GM04504 (cell line): ENCODE measurements at regions not wholly inside any gene's neighbourhood (a gene's known extent, or its start where the extent isn't known, plus 50 kb on each side); places are given as distances from the start of the nearest gene placed in this dataset.
A peak's percentile ranks its signal among the peaks of the same experiment; 100 is the strongest.

Experiments
- DNase-seq: peaks from one replicate; pipeline ENCODE4 v3.0.0-alpha.2; 2012; ENCODE audit warnings: low read depth

- no peak for DNase-seq
These were observed 201.7 kb upstream of the CWC22 start for GRCh38 chr2:180208841-180209240.

DNA sequence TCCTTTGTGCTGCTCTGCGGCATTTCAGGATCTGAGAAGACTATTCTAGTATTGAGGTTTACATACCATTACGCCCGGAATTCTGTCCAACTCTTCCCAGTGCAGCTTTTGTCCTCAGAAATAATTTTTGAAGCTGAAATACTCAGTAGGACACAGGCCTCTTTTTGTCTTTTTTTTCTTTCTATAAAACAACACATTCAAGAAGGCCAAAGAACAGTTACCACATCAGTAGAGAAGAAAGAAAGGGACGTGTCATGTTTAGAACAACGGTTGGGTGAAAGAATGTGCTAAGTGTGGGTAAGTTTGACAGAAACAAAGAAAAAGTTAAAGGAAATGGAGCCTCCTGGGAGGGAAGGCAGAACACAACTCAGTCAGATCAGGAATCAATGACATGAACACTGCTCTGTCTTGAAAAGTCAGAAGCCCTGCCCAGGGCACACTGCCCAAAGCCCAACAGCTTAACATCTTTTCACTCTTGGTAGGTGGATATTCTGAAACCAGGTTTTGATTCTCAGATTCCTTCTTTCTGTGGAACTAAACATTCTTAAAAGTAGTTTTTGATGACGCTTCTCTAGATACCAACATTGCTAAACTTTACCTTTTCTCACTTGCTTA lies 198.6 kb upstream of the CWC22 start:
- DNase-seq = no peak

GRCh38 chr2:180203972-180204371 lies 196.9 kb upstream of the CWC22 start:
- peak; percentile 44 for DNase-seq

- peak; percentile 60 for DNase-seq
These were observed 195.4 kb upstream of the CWC22 start for GRCh38 chr2:180202467-180202951.

DNA sequence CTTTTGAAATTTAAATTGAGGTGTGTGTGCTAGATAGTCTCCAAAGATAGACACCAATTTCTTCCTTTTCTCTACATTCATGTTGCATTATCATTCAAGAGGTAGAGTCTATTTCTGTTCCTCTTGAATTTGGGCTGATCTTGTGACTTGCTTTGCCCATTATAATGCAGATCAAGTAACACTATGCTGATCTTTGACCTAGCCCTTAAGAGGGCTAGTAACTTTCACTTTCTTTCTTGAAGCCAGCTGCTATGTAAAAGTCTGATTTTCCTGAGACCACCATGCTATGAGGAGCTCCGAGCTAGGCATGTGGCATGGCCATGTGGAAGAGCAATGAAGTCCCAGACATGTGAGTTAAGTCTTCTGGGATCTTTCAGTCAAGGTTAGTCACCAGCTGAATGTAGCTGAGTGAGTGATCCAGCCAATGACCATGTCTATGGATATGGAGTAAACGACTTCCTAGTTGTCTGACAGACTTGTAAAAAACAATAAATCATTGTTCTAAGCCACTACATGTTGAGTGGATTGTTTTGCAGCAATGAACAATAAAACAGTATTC lies 189.4 kb upstream of the CWC22 start:
- no peak for DNase-seq

GRCh38 chr2:180195847-180196246 lies 188.8 kb upstream of the CWC22 start:
- DNase-seq = no peak

- no peak for DNase-seq
These were observed 184.5 kb upstream of the CWC22 start for GRCh38 chr2:180191432-180192124.

DNA sequence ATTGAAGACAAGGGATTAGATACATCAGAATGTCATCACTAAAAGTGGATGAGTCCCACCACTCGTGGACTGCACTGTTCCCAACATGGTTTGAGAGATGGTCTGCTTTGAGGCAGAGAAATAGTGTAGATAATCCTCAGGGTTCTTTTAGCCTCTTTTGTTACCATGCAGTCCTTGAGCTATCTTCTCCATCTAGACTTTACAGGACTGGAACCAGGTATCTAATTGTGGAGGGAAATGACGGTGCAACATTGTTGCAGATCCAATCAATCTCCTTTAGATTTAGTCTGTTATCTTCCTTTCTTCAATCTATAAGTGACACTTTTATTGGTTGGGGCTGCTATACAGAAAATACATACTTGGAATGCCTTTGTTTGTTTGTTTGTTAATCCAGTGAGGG lies 183.8 kb upstream of the CWC22 start:
- DNase-seq = no peak

DNA sequence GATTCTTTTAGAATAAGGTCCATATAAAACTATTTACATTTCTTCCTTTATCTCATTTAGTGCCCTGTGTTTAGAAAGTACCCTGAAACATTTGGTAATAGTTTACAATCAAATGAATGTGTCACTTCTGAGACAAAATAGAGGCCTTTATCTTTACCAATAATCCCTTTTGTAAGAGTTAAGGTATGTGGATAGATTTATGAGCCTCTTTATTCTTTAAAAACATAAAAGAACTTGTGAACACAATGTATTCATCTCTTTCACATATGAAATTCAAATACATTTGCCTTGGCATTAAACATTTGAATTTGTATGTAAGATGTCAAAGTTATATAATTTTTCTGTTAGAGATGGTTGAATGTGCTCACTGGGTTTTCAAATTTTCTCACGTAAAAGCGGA lies 180.5 kb upstream of the CWC22 start:
- no peak for DNase-seq

DNA sequence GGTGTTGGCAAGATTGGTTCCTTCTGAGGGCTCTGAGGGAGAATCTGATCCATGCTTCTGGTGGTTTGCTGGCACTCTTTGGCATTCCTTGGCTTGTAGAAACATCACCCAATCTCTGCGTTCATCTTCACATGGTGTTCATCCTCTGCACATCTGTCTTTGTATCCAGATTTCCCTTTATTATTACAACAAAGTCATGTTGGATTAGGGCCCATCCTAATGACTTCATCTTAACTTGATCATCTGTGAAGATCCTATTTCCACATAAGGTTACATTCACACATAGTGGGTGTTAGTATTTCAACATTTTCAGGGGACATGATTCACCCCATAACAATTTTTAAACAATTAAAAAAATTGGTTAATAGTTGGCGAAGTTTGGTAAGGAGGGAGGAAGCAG lies 177.4 kb upstream of the CWC22 start:
- peak; percentile 52 for DNase-seq

DNA sequence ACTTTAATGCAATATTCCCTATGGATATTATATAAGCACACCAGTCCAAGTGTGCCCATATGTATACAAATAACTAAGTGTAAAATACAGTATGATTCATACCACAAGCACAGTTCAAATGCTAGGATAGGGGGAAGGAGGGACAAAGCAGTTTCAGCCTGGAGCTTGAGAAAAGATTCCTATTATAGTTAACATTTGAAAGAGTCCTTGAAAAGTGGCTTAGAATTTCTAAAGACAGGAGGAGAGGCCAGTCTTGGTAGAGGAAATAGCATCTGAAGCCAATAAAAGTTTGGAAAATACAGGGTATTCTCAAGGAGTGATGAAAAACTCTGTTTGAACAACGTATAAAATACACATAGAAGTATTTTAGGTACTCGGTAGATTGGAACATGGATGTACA lies 173.4 kb upstream of the CWC22 start:
- no peak for DNase-seq

DNA sequence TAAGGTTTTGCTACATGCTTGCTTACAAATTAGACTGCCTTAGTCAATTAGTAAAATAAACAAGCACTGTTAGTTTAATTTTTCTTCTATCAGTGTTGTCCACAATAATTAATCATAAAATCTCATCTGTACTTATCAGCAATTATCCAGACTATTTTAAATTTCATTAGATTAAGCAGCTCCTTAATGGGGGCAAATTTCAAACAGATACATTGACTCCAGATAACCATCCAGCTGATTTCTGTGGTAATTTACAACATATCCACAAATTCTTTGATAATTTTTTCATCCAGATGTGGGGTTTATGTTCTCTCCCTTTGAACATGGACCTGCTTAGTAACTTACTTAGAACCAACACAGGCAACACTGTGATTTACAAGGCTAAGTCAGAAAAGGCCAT lies 170.4 kb upstream of the CWC22 start:
- DNase-seq = no peak

DNA sequence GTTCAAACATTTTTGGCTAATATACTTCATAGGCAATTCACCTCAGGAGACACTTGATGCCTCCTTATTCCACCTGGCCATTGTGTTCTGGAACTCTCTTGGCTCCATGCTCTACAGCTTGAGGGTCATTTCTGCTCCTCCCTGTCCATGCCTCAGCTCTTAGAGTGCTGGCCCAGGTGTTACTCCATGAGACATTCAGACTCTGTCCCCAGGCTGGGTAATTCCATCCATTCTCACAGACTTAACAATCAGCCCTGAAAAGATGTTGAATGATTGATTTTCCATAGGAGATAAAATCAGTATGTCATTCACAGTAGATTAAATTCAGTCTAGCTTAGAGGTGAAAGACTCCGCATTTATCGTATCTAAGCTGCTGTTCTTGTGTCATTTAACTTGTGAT lies 168.6 kb upstream of the CWC22 start:
- no peak for DNase-seq

- DNase-seq = no peak
These were observed 167.5 kb upstream of the CWC22 start for GRCh38 chr2:180174580-180174979.

DNA sequence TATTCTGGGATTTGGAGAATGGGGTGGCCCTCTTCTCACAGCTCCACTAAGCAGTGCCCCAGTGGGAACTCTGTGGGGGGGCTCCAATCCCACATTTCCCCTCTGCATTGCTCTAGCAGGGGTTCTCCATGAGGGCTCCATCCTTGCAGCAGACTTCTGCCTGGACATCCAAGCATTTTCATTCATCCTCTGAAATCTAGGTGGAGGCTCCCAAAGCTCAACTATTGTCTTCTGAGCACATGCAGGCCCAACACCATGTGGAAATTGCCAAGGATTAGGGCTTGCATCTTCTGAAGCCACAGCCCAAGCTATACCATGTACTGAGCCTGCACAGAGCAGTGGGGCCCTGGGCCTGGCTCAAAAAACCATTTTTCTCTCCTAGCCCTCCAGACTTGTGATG lies 162.4 kb upstream of the CWC22 start:
- DNase-seq = no peak

DNA sequence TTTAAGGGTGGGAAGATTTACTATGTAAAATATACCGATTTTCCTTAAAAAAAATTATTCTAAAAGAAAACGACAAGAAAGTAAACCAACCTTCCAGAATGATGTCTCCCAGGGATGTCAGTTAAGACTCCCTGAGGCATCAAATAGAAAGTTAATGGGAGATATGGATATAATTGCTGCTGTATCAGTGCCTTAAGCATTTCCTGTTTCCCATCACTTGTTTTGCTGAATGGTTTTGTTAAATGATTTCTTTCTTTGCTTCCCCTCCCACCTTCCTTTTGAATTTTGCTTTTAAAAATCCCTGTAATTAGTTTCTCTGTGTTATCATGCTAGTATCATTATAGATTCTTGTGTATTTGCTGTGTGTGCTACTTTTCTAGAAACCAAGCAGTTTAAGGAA lies 154.3 kb upstream of the CWC22 start:
- DNase-seq = no peak

DNA sequence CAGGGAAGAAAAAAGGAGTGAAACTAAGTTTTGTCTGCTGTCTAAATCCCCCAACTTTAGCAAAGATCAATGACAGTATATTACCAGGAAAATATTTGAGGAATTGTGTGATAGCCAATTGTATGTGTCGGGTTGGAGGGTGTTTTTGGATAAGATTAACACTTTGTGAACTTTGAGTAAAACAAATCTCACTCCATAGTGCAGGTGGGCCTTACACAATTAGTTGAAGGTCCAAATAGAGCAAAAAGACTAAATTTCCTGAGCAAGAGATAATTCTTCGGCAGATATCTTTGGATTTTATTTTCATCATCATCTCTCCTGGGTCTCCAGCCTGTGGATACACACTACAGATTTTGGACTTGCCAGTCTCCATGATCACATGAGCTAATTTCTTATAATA lies 152.8 kb upstream of the CWC22 start:
- no peak for DNase-seq

DNA sequence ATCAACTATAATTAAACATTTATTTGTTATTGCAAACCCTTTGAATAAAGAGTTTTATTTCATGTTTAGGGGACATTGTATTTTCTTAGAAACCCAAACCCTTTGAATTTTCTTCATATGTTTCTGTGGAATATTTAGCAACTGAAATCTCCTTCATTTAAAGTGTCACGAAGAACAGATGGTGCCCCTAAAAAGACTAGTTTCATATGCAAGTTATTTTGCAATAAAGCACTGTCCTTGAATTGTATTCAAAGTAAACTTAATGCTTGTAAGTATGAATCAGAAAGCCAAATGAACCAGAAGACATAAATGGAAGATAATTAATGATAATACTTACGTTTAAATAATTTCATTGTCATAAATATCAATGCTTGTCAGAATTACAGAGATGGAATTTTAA lies 151.9 kb upstream of the CWC22 start:
- no peak for DNase-seq

DNA sequence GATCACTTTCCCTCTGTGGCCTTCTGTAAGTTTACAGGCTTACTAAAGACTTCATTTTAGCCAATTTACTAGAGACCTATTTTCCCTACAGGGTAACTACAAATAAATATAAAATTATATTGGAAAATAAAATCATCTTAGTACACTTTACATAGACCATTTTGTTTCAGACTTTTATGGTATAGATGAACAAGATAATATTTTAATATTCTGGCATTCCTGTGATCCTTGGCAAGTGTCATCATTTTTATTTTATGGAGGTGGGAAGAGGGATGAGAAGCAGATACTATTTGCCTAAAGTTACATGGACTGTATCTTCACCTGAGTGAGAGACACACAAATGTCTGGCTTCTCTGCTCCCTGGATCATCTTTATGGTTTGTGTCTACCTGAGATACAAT lies 149.6 kb upstream of the CWC22 start:
- no peak for DNase-seq

GRCh38 chr2:180150606-180151005 lies 143.5 kb upstream of the CWC22 start:
- DNase-seq = no peak

- no peak for DNase-seq
These were observed 139.4 kb upstream of the CWC22 start for GRCh38 chr2:180146541-180146940.

- DNase-seq = no peak
These were observed 139.0 kb upstream of the CWC22 start for GRCh38 chr2:180146114-180146513.

DNA sequence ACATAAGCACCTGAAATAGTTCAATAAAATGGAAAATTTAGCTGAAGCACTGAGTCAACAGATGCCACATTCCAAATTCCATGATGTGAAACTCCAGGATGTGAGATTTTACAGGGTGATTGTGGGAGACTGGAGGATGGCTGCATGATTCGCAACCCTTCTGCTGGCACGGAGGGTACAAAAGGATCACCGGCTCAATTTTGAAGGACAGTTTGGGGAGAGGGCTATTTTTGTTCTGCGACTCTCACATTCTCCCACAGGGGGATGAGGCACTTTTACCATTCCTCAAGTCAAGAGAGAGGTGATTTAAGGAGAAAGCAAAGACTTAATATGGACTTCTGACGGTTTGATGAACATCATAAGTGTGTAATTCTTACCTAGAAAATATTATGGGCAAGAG lies 138.1 kb upstream of the CWC22 start:
- DNase-seq = no peak

DNA sequence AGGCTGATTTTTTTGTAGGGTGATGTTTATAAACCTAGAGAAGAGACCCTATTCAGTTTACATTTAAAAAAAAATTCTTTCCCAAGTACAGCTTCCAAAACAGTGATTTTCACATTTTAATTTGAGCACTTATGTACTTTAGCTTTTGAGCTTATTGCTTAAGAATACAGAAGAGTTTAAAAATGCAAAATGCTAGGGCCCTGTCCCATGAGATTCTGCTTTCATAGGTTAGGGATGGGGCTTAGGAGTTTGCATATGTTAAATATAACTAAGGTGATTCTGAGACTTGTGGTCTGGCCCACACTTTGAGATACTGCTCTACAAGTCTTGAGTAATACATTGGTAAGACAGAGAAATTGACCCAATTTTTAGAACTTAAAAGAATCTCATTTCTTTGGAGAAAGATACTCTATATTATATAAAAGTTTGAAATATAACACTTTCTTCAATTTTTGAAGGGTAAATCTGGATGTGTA lies 137.3 kb upstream of the CWC22 start:
- no peak for DNase-seq
